ENCODE measurements at regions not wholly inside any gene's neighbourhood (a gene's known extent, or its start where the extent isn't known, plus 50 kb on each side); places are given as distances from the start of the nearest gene placed in this dataset.

GRCh38 chr5:129382921-129383672 is 77.0 kb upstream of the ADAMTS19 start:
- no peak overlapping the region for H3K4me2 ChIP-seq (ENCODE audit: low read depth, low read length)
- no peak for FAIRE-seq
- H2AFZ ChIP-seq (ENCODE audit: low read length): no peak overlapping the region
- BruUV-seq (replicated peaks): no TSS peak
- WGBS (ENCODE audit: low lambda C conversion rate): 0% methylated on average over 1 of the region's 1 CpG
- no peak overlapping the region for H3K9ac ChIP-seq (ENCODE audit: insufficient read depth, low read depth, low read length)
- ChIA-PET CTCF (ENCODE audit: low intra/inter-chr PET ratio, low total read pairs) (no interaction called here), POLR2A (no interaction called here)
- H3K9me3 ChIP-seq (ENCODE audit: low read length): no peaks in the 10 kb centered on the region
- intact Hi-C loops (cut with micrococcal nuclease; ENCODE audit: unreplicated experiment) (no loop called here), in situ Hi-C loops (cut with HindIII; ENCODE audit: extremely low pct_ligation_motif_present, low pct_unique_long_range_greater_than_20kb) (no loop called here)
- no peaks in the 10 kb centered on the region for H3K79me2 ChIP-seq (ENCODE audit: insufficient read depth, low read length)
- H3K27me3 ChIP-seq (ENCODE audit: control insufficient read depth in 1 of 2, insufficient read depth in 2 of 2, low read length in 2 of 2): no peaks in the 10 kb centered on the region
- no peak overlapping the region for H3K27ac ChIP-seq (ENCODE audit: extremely low read length, insufficient read depth, low read length)
- ATAC-seq: no peak
- no peaks in the 10 kb centered on the region for H4K20me1 ChIP-seq (ENCODE audit: insufficient read depth, low read length)
- no peak overlapping the region for H3K4me3 ChIP-seq (replicated peaks in 1 of 3; ENCODE audit: insufficient read depth in 1 of 3, low read depth in 2 of 3, low read length in 3 of 3)
- H3K4me1 ChIP-seq (ENCODE audit: insufficient read depth, low read length): no peaks in the 10 kb centered on the region
- DNase-seq (ENCODE audit: low spot score): no peak
- H3K36me3 ChIP-seq (replicated peaks in 1 of 2; ENCODE audit: control insufficient read depth in 1 of 2, insufficient read depth in 2 of 2, low read length in 2 of 2): no peaks in the 10 kb centered on the region
- no peak for TF ChIP-seq ZNF547 (CRISPR knock-in tag; IDR thresholded peaks at IDR 0.05)
- no peak for TF ChIP-seq PHF20 (CRISPR knock-in tag; IDR thresholded peaks at IDR 0.05)
- no peak for TF ChIP-seq ZNF17 (CRISPR knock-in tag; IDR thresholded peaks at IDR 0.05)
- TF ChIP-seq ZNF121 (CRISPR knock-in tag; IDR thresholded peaks at IDR 0.05): no peak
- no peak for TF ChIP-seq ADNP (CRISPR knock-in tag; IDR thresholded peaks at IDR 0.05)
- TF ChIP-seq PHB2 (IDR thresholded peaks at IDR 0.05; ENCODE audit: partially characterized antibody): no peak
- TF ChIP-seq TCF7 (IDR thresholded peaks at IDR 0.05; ENCODE audit: low read depth): no peak
- no peak for TF ChIP-seq LRRFIP1 (CRISPR knock-in tag; conservative IDR thresholded peaks at IDR 0.05)
- TF ChIP-seq ZNF841 (CRISPR knock-in tag; IDR thresholded peaks at IDR 0.05; ENCODE audit: borderline replicate concordance): no peak
- no peak for TF ChIP-seq ZNF720 (CRISPR knock-in tag; IDR thresholded peaks at IDR 0.05)
- TF ChIP-seq MED13 (CRISPR knock-in tag; IDR thresholded peaks at IDR 0.05): no peak
- TF ChIP-seq RERE (CRISPR knock-in tag; IDR thresholded peaks at IDR 0.05; ENCODE audit: low read depth): no peak
- TF ChIP-seq NR2F1 (CRISPR knock-in tag; IDR thresholded peaks at IDR 0.05): no peak
- TF ChIP-seq ZNF513 (CRISPR knock-in tag; conservative IDR thresholded peaks at IDR 0.05): no peak

Measured in HepG2 (cell line).